ENCODE measurements at regions not wholly inside any gene's neighbourhood (a gene's known extent, or its start where the extent isn't known, plus 50 kb on each side); places are given as distances from the start of the nearest gene placed in this dataset.
A peak's percentile ranks its signal among the peaks of the same experiment; 100 is the strongest.
"Not testable (repeated sequence)": the region's sequence is repeated elsewhere in the genome, so short reads cannot be mapped to it uniquely, and the experiment has no call there.

GRCh38 chr2:76173206-76173605 lies 462.5 kb upstream of the GCFC2 start (continued):
- TF ChIP-seq ARID5B (CRISPR knock-in tag; IDR thresholded peaks at IDR 0.05): peak; percentile 72
- TF ChIP-seq SIX1 (CRISPR knock-in tag; IDR thresholded peaks at IDR 0.05; ENCODE audit: borderline replicate concordance): peak; percentile 49; the same call in 1 of the 2 replicates
- TF ChIP-seq GFI1 (CRISPR knock-in tag; IDR thresholded peaks at IDR 0.05; ENCODE audit: borderline replicate concordance): 0 out of 2 replicates have a peak, but pooled peaks have one; percentile 52
- TF ChIP-seq ZNF614 (CRISPR knock-in tag; IDR thresholded peaks at IDR 0.05; ENCODE audit: borderline replicate concordance): 0 out of 2 replicates have a peak, but pooled peaks have one; percentile 26
- TF ChIP-seq SIX4 (CRISPR knock-in tag; IDR thresholded peaks at IDR 0.05): peak; percentile 30; the same call in 1 of the 2 replicates
- TF ChIP-seq NFIC (IDR thresholded peaks at IDR 0.05; ENCODE audit: low read length): peak; percentile 52; the same call in 1 of the 2 replicates
- peak; percentile 80 for TF ChIP-seq ZNF710 (CRISPR knock-in tag; IDR thresholded peaks at IDR 0.05; ENCODE audit: borderline replicate concordance)
- TF ChIP-seq HOMEZ (CRISPR knock-in tag; IDR thresholded peaks at IDR 0.05; ENCODE audit: low read depth): peak; percentile 36; the same call in 1 of the 2 replicates
- TF ChIP-seq CREM (IDR thresholded peaks at IDR 0.05): peak; percentile 63; the same call in 1 of the 2 replicates
- not testable (repeated sequence) for TF ChIP-seq CREM (CRISPR knock-in tag; IDR thresholded peaks at IDR 0.05)
- peak; percentile 61 for TF ChIP-seq FOXP4 (CRISPR knock-in tag; IDR thresholded peaks at IDR 0.05)
- TF ChIP-seq NR2F6 (IDR thresholded peaks at IDR 0.05): peak; percentile 30; the same call in 1 of the 2 replicates
- TF ChIP-seq NR2F6 (CRISPR knock-in tag; IDR thresholded peaks at IDR 0.05): peak; percentile 33; the same call in 1 of the 2 replicates
- peak; percentile 79 for TF ChIP-seq TCF7 (IDR thresholded peaks at IDR 0.05; ENCODE audit: low read depth)
- TF ChIP-seq ISL2 (CRISPR knock-in tag; IDR thresholded peaks at IDR 0.05): peak; percentile 93
- TF ChIP-seq TBX2 (CRISPR knock-in tag; IDR thresholded peaks at IDR 0.05; ENCODE audit: borderline replicate concordance): peak; percentile 44; the same call in 1 of the 2 replicates
- peak; percentile 75 for TF ChIP-seq ONECUT2 (CRISPR knock-in tag; IDR thresholded peaks at IDR 0.05)
